GM23338 (cell line): ENCODE measurements at regions not wholly inside any gene's neighbourhood (a gene's known extent, or its start where the extent isn't known, plus 50 kb on each side); places are given as distances from the start of the nearest gene placed in this dataset.

Experiments
- ATAC-seq: fragments of 200-7000 bp; cut with Tn5 transposase; 3 replicates; pipeline ENCODE4 v1.9.1; 2020
- DNase-seq: peaks from one replicate; pipeline ENCODE4 v3.0.0-alpha.2; 2015; ENCODE audit warnings: low spot score
- H2AFZ ChIP-seq: fragments of 200-600 bp; sonication (generic); 2 replicates; pipeline ENCODE4 v1.8.0; 2016; ENCODE audit warnings: antibody characterized with exemption, mild to moderate bottlenecking, moderate library complexity
- H3F3A ChIP-seq: fragments of 200-600 bp; sonication (generic); replicated peaks from 2 replicates; pipeline ENCODE4 v1.8.0; 2017; ENCODE audit warnings: antibody characterized with exemption, mixed run types, low read depth
- H3K27ac ChIP-seq: fragments of 200-600 bp; sonication (generic); 2 replicates; pipeline ENCODE4 v1.6.1; 2016; ENCODE audit warnings: low read depth
- H3K27me3 ChIP-seq: fragments of 200-600 bp; sonication (generic); 2 replicates; pipeline ENCODE4 v1.8.0; 2016; ENCODE audit warnings: mild to moderate bottlenecking, mixed run types, moderate library complexity; ENCODE audit not compliant: insufficient read depth
- H3K36me3 ChIP-seq: fragments of 200-600 bp; sonication (generic); 2 replicates; pipeline ENCODE4 v1.8.0; 2016; ENCODE audit warnings: mild to moderate bottlenecking; ENCODE audit not compliant: insufficient read depth
- H3K4me1 ChIP-seq: fragments of 200-600 bp; sonication (generic); 2 replicates; pipeline ENCODE4 v1.8.0; 2016; ENCODE audit warnings: mild to moderate bottlenecking, moderate library complexity; ENCODE audit not compliant: insufficient read depth
- H3K4me2 ChIP-seq: fragments of 200-600 bp; sonication (generic); 2 replicates; pipeline ENCODE4 v1.7.1; 2017; ENCODE audit warnings: mixed run types
- H3K4me3 ChIP-seq: fragments of 200-600 bp; sonication (generic); 2 replicates; pipeline ENCODE4 v1.6.1; 2016; ENCODE audit warnings: mixed run types
- H3K79me2 ChIP-seq: fragments of 200-600 bp; sonication (generic); replicated peaks from 2 replicates; pipeline ENCODE4 v1.8.0; 2017; ENCODE audit warnings: mild to moderate bottlenecking; ENCODE audit not compliant: insufficient read depth
- H3K9me2 ChIP-seq: fragments of 200-600 bp; sonication (generic); 2 replicates; pipeline ENCODE4 v1.8.0; 2017; ENCODE audit not compliant: insufficient read depth
- H4K20me1 ChIP-seq: fragments of 200-600 bp; sonication (generic); replicated peaks from 2 replicates; pipeline ENCODE4 v1.8.0; 2017; ENCODE audit warnings: mild to moderate bottlenecking; ENCODE audit not compliant: insufficient read depth
- H3K27ac Mint-ChIP-seq: 2 replicates; pipeline ENCODE4 v1.8.0; 2020; ENCODE audit warnings: inconsistent platforms, mild to moderate bottlenecking, moderate library complexity, mixed read lengths
- H3K27me3 Mint-ChIP-seq: 3 replicates; pipeline ENCODE4 v1.8.0; 2022; ENCODE audit warnings: low read depth, mild to moderate bottlenecking, moderate library complexity, mixed read lengths, inconsistent platforms; ENCODE audit not compliant: insufficient read depth, poor library complexity
- H3K36me3 Mint-ChIP-seq: 3 replicates; pipeline ENCODE4 v1.8.0; 2021; ENCODE audit warnings: low read depth, mild to moderate bottlenecking, inconsistent platforms, moderate library complexity, mixed read lengths
- H3K4me1 Mint-ChIP-seq: 3 replicates; pipeline ENCODE4 v1.8.0; 2020; ENCODE audit warnings: mild to moderate bottlenecking, inconsistent platforms, mixed read lengths
- H3K4me3 Mint-ChIP-seq: 3 replicates; pipeline ENCODE4 v1.8.0; 2021; ENCODE audit warnings: moderate library complexity, mild to moderate bottlenecking, inconsistent platforms, mixed read lengths
- H3K9me3 Mint-ChIP-seq: 3 replicates; pipeline ENCODE4 v1.8.0; 2020; ENCODE audit warnings: moderate library complexity, mild to moderate bottlenecking, inconsistent platforms, mixed read lengths
- CREB1 ChIP-seq: fragments of 250-450 bp; sonication (Bioruptor Pico); IDR thresholded peaks from 2 replicates; pipeline ENCODE4 v1.5.0; 2020; ENCODE audit warnings: low read depth, mild to moderate bottlenecking, moderate library complexity
- ETS1 ChIP-seq: IDR thresholded peaks from 2 replicates; pipeline ENCODE4 v1.6.1; 2016; ENCODE audit warnings: antibody characterized with exemption
- EZH2 ChIP-seq: fragments of 200-600 bp; sonication (generic); IDR thresholded peaks from one replicate; pipeline ENCODE4 v1.8.0; 2017; ENCODE audit warnings: antibody characterized with exemption, mild to moderate bottlenecking, low read depth; ENCODE audit not compliant: unreplicated experiment
- EZH2phosphoT487 ChIP-seq: fragments of 200-600 bp; sonication (generic); IDR thresholded peaks from one replicate; pipeline ENCODE4 v1.8.1; 2018; ENCODE audit warnings: antibody characterized with exemption; ENCODE audit not compliant: unreplicated experiment
- NANOG ChIP-seq: IDR thresholded peaks from 2 replicates; pipeline ENCODE4 v1.6.1; 2016; ENCODE audit warnings: antibody characterized with exemption, borderline replicate concordance
- POLR2AphosphoS5 ChIP-seq: IDR thresholded peaks from 2 replicates; pipeline ENCODE4 v1.6.1; 2016; ENCODE audit warnings: antibody characterized with exemption, low read depth
- STAT1 ChIP-seq: IDR thresholded peaks from one replicate; pipeline ENCODE4 v1.6.1; 2016; ENCODE audit warnings: antibody characterized with exemption; ENCODE audit not compliant: unreplicated experiment
- ZNF331 ChIP-seq: fragments of 250-450 bp; sonication (Bioruptor Pico); IDR thresholded peaks from 2 replicates; pipeline ENCODE4 v1.5.0; 2020; ENCODE audit warnings: low read depth, mild to moderate bottlenecking, moderate library complexity
- TF ChIP-seq, protein P1 (sequence below), 2 experiments: fragments of 200-600 bp in 1 of 2; sonication (generic) in 1 of 2; conservative IDR thresholded peaks; 2 replicates each; pipeline versions ENCODE4 v1.5.1 to v1.6.1; 2016 to 2017; ENCODE audit warnings: antibody characterized with exemption in 2 of 2, low read depth in 2 of 2, mild to moderate bottlenecking in 2 of 2, moderate library complexity in 1 of 2
- TF ChIP-seq, protein P2 (sequence below): fragments of 250-450 bp; sonication (Bioruptor Pico); IDR thresholded peaks from 2 replicates; pipeline ENCODE4 v1.5.0; 2020; ENCODE audit warnings: mild to moderate bottlenecking, moderate library complexity

DNA sequence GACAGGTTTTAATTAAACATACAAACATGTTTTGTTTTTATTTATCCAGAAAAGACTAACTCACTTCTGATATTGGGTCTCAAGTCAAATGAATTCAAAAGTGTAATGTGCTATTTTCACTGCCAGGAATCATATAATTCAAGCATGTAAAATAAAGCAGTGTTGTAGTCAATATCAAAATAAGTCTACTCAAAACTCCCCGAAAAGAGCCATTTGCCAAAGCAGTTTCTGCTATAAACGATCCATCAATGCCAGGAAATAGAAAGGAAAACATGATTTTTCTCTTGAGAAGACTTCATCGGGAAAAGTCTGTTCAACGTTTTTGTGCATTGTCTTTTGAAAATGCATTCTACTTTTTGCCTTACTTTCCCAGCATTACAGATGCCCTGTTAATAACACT, 633.3 kb downstream of the FAT4 start:
- H3K27ac ChIP-seq: no peak overlapping the region
- H3K27me3 ChIP-seq: no peaks in the 10 kb centered on the region
- H3F3A ChIP-seq: no peaks in the 10 kb centered on the region
- Mint-ChIP-seq H3K4me3 (no peak overlapping the region), H3K9me3 (no peaks in the 10 kb centered on the region), H3K27ac (no peak overlapping the region), H3K4me1 (peaks cover 3% of the 10 kb centered on the region; the same call in 2 of the 3 replicates), H3K36me3 (no peaks in the 10 kb centered on the region), H3K27me3 (no peaks in the 10 kb centered on the region)
- no peaks in the 10 kb centered on the region for H3K36me3 ChIP-seq
- H3K4me1 ChIP-seq: no peaks in the 10 kb centered on the region; the same call in 1 of the 2 replicates
- no peaks in the 10 kb centered on the region for H3K9me2 ChIP-seq
- H3K4me3 ChIP-seq: no peak overlapping the region
- H2AFZ ChIP-seq: no peak overlapping the region
- H3K79me2 ChIP-seq: no peaks in the 10 kb centered on the region
- no peaks in the 10 kb centered on the region for H4K20me1 ChIP-seq
- TF ChIP-seq EZH2phosphoT487: no peak
- ATAC-seq: no peak
- no peak overlapping the region for H3K4me2 ChIP-seq
- no peak for DNase-seq

GRCh38 chr4:125951261-125951887, 636.6 kb downstream of the FAT4 start:
- Histone ChIP-seq H3K9me2 (no peaks in the 10 kb centered on the region), H3K79me2 (no peaks in the 10 kb centered on the region), H3K4me2 (no peak overlapping the region), H3K4me3 (no peak overlapping the region), H3K27ac (no peak overlapping the region), H4K20me1 (no peaks in the 10 kb centered on the region), H3F3A (no peaks in the 10 kb centered on the region), H3K36me3 (no peaks in the 10 kb centered on the region), H3K4me1 (no peaks in the 10 kb centered on the region), H2AFZ (no peak overlapping the region), H3K27me3 (no peaks in the 10 kb centered on the region)
- TF ChIP-seq ETS1 (no peak), NANOG (no peak), CREB1 (CRISPR knock-in tag) (no peak), ZNF331 (CRISPR knock-in tag) (no peak), POLR2AphosphoS5 (no peak), EZH2 (no peak), STAT1 (no peak)
- TF ChIP-seq, protein P1, sequence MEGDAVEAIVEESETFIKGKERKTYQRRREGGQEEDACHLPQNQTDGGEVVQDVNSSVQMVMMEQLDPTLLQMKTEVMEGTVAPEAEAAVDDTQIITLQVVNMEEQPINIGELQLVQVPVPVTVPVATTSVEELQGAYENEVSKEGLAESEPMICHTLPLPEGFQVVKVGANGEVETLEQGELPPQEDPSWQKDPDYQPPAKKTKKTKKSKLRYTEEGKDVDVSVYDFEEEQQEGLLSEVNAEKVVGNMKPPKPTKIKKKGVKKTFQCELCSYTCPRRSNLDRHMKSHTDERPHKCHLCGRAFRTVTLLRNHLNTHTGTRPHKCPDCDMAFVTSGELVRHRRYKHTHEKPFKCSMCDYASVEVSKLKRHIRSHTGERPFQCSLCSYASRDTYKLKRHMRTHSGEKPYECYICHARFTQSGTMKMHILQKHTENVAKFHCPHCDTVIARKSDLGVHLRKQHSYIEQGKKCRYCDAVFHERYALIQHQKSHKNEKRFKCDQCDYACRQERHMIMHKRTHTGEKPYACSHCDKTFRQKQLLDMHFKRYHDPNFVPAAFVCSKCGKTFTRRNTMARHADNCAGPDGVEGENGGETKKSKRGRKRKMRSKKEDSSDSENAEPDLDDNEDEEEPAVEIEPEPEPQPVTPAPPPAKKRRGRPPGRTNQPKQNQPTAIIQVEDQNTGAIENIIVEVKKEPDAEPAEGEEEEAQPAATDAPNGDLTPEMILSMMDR (conservative IDR thresholded peaks at IDR 0.05; ENCODE audit: low read depth in 2 of 2): no peak
- TF ChIP-seq, protein P2, sequence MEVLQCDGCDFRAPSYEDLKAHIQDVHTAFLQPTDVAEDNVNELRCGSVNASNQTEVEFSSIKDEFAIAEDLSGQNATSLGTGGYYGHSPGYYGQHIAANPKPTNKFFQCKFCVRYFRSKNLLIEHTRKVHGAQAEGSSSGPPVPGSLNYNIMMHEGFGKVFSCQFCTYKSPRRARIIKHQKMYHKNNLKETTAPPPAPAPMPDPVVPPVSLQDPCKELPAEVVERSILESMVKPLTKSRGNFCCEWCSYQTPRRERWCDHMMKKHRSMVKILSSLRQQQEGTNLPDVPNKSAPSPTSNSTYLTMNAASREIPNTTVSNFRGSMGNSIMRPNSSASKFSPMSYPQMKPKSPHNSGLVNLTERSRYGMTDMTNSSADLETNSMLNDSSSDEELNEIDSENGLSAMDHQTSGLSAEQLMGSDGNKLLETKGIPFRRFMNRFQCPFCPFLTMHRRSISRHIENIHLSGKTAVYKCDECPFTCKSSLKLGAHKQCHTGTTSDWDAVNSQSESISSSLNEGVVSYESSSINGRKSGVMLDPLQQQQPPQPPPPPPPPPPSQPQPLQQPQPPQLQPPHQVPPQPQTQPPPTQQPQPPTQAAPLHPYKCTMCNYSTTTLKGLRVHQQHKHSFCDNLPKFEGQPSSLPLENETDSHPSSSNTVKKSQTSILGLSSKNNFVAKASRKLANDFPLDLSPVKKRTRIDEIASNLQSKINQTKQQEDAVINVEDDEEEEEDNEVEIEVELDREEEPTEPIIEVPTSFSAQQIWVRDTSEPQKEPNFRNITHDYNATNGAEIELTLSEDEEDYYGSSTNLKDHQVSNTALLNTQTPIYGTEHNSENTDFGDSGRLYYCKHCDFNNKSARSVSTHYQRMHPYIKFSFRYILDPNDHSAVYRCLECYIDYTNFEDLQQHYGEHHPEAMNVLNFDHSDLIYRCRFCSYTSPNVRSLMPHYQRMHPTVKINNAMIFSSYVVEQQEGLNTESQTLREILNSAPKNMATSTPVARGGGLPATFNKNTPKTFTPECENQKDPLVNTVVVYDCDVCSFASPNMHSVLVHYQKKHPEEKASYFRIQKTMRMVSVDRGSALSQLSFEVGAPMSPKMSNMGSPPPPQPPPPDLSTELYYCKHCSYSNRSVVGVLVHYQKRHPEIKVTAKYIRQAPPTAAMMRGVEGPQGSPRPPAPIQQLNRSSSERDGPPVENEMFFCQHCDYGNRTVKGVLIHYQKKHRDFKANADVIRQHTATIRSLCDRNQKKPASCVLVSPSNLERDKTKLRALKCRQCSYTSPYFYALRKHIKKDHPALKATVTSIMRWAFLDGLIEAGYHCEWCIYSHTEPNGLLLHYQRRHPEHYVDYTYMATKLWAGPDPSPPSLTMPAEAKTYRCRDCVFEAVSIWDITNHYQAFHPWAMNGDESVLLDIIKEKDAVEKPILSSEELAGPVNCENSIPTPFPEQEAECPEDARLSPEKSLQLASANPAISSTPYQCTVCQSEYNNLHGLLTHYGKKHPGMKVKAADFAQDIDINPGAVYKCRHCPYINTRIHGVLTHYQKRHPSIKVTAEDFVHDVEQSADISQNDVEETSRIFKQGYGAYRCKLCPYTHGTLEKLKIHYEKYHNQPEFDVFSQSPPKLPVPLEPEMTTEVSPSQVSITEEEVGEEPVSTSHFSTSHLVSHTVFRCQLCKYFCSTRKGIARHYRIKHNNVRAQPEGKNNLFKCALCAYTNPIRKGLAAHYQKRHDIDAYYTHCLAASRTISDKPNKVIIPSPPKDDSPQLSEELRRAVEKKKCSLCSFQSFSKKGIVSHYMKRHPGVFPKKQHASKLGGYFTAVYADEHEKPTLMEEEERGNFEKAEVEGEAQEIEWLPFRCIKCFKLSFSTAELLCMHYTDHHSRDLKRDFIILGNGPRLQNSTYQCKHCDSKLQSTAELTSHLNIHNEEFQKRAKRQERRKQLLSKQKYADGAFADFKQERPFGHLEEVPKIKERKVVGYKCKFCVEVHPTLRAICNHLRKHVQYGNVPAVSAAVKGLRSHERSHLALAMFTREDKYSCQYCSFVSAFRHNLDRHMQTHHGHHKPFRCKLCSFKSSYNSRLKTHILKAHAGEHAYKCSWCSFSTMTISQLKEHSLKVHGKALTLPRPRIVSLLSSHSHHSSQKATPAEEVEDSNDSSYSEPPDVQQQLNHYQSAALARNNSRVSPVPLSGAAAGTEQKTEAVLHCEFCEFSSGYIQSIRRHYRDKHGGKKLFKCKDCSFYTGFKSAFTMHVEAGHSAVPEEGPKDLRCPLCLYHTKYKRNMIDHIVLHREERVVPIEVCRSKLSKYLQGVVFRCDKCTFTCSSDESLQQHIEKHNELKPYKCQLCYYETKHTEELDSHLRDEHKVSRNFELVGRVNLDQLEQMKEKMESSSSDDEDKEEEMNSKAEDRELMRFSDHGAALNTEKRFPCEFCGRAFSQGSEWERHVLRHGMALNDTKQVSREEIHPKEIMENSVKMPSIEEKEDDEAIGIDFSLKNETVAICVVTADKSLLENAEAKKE (CRISPR knock-in tag): no peak
- H3K27me3 Mint-ChIP-seq: no peaks in the 10 kb centered on the region
- ATAC-seq (no peak), DNase-seq (no peak)
- H3K36me3 Mint-ChIP-seq: no peaks in the 10 kb centered on the region
- no peak overlapping the region for H3K4me3 Mint-ChIP-seq
- H3K9me3 Mint-ChIP-seq: no peaks in the 10 kb centered on the region
- H3K4me1 Mint-ChIP-seq: no peaks in the 10 kb centered on the region
- no peak overlapping the region for H3K27ac Mint-ChIP-seq
